ENCODE measurements at regions not wholly inside any gene's neighbourhood (a gene's known extent, or its start where the extent isn't known, plus 50 kb on each side); places are given as distances from the start of the nearest gene placed in this dataset.

DNA sequence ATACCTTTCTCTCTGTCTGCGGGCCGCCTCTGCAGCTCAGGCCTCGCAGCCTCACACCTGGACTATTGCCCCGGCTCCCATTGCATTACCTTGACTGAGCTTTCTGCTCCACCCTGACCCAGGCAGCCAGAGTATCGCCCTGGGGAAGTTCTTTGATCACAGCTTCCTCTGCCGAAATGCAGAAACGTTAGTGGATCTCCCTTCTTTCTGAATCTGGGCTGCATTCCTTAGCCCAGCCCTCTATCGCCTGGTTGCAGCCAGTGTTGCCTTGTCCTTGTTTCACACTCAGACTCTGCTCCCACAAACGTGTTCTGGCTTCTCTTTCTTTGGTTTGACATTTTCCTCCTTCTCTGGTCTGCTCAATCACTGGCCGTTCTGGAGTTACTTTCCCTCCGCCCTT lies 195.7 kb downstream of the ADAMTS15 start:
- TF ChIP-seq, protein P1, sequence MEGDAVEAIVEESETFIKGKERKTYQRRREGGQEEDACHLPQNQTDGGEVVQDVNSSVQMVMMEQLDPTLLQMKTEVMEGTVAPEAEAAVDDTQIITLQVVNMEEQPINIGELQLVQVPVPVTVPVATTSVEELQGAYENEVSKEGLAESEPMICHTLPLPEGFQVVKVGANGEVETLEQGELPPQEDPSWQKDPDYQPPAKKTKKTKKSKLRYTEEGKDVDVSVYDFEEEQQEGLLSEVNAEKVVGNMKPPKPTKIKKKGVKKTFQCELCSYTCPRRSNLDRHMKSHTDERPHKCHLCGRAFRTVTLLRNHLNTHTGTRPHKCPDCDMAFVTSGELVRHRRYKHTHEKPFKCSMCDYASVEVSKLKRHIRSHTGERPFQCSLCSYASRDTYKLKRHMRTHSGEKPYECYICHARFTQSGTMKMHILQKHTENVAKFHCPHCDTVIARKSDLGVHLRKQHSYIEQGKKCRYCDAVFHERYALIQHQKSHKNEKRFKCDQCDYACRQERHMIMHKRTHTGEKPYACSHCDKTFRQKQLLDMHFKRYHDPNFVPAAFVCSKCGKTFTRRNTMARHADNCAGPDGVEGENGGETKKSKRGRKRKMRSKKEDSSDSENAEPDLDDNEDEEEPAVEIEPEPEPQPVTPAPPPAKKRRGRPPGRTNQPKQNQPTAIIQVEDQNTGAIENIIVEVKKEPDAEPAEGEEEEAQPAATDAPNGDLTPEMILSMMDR (IDR thresholded peaks at IDR 0.05): no peak
- TF ChIP-seq POLR2AphosphoS5 (IDR thresholded peaks at IDR 0.05): no peak
- TF ChIP-seq EP300 (IDR thresholded peaks at IDR 0.05): no peak
- no peak for TF ChIP-seq POLR2A (IDR thresholded peaks at IDR 0.05)
- 36 to 53% methylated on average over 8 to 10 of the region's 11 CpGs for WGBS, 2 donors (ENCODE audit: low coverage in 1 of 2)
- no peak for ATAC-seq
- Histone ChIP-seq H3K4me1 (peaks cover 0 to 40% (median 5%) of the 10 kb centered on the region in 3 donors), H3K27ac (peak overlapping the region in 1 of 4 donors; percentile 50), H3K27me3 (no peaks in the 10 kb centered on the region), H3K4me3 (no peak overlapping the region), H3K36me3 (no peaks in the 10 kb centered on the region), H3K9me3 (no peaks in the 10 kb centered on the region)

DNA sequence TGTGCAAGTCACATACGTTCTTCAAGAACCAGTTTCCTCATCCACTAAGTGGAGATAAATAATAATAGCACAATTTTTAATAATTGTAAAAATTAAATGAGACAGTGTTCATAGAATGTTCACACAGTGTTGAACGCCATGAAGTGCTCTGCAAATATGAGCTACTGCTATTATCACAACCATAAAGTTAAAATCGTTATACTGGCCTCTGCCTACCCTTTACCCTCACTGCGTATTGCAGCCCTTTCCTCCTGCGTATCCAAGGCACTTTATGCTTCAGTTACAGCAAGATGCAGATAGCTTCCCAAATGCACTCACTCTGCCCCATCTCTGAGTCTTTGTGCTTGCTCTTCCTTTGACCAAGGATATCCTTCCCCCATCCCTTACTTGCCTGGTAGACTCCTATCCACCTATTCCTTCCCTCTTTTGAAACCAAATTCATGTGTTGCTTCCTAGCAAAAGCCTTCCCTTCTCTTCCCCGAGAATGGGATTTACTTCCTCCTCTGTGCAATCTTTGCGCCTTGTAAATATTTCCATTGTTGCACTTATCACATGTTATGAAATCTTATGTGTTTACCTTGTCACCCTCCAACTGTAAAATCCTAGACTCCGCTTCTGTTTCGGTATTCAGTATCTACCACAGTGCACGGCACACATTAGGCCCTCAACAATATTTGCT lies 196.9 kb downstream of the ADAMTS15 start:
- H3K27me3 ChIP-seq: no peaks in the 10 kb centered on the region
- WGBS, 2 donors (ENCODE audit: low coverage in 1 of 2): 94% methylated on average over 8 to 10 of the region's 10 CpGs
- ATAC-seq: no peak

DNA sequence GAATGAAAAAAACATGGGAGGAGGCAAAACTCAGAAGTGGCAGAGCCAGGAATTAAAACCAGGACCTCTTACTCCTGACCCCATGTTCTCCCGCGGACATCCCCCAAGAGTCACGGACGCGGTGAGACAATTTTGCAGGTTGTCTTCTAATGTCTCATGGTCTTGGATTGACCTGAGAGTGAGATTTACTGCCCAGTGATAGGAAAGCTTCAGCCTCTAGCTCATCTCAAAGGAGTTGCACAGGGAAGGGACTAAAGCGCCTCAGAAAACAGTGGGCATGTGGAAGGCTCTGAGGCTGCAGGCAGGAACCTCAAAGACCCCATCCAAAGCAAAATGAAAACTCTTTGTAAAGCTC lies 197.4 kb downstream of the ADAMTS15 start:
- H3K27me3 ChIP-seq: no peaks in the 10 kb centered on the region
- no peaks in the 10 kb centered on the region for H3K36me3 ChIP-seq
- H3K4me3 ChIP-seq: no peak overlapping the region
- TF ChIP-seq EP300 (IDR thresholded peaks at IDR 0.05) (no peak), POLR2A (IDR thresholded peaks at IDR 0.05) (no peak), POLR2AphosphoS5 (IDR thresholded peaks at IDR 0.05) (no peak)
- TF ChIP-seq, protein P1 (IDR thresholded peaks at IDR 0.05): no peak
- ATAC-seq: no peak
- H3K4me1 ChIP-seq: peaks cover 3 to 56% (median 15%) of the 10 kb centered on the region in 3 donors
- WGBS, 2 donors (ENCODE audit: low coverage in 1 of 2): 100% methylated on average over 3 to 5 of the region's 6 CpGs
- no peaks in the 10 kb centered on the region for H3K9me3 ChIP-seq
- H3K27ac ChIP-seq: no peak overlapping the region

More for the DNA sequence above, 196.9 kb downstream of the ADAMTS15 start:
- H3K4me1 ChIP-seq: peaks cover 3 to 51% (median 12%) of the 10 kb centered on the region in 3 donors
- no peaks in the 10 kb centered on the region for H3K36me3 ChIP-seq
- H3K27ac ChIP-seq: peak overlapping the region in 1 of 4 donors; percentile 50
- no peak for TF ChIP-seq EP300 (IDR thresholded peaks at IDR 0.05)
- TF ChIP-seq POLR2AphosphoS5 (IDR thresholded peaks at IDR 0.05): no peak
- TF ChIP-seq, protein P1 (IDR thresholded peaks at IDR 0.05): no peak
- no peak for TF ChIP-seq POLR2A (IDR thresholded peaks at IDR 0.05)
- H3K4me3 ChIP-seq: no peak overlapping the region
- H3K9me3 ChIP-seq: no peaks in the 10 kb centered on the region

DNA sequence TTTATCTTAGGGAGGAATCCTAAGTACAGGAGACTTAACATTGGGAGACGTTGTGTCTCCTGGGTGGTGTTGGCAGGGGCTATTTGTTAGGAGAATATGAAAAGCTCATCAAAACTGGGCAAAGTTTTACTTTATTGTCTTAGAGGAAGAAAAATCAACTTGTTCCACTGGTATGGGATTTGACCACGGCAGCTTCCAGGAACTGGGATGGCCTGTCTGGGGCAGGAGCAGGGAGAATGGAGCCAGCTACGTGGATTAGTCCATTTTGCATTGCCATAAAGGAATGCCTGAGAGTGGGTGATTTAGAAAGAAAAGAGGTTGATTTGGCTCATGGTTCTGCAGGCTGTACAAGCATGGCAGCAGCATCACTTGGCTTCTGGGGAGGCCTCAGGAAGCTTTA lies 198.4 kb downstream of the ADAMTS15 start:
- Histone ChIP-seq H3K4me1 (peaks cover 3 to 66% (median 15%) of the 10 kb centered on the region in 3 donors), H3K27me3 (no peaks in the 10 kb centered on the region), H3K27ac (no peak overlapping the region), H3K9me3 (no peaks in the 10 kb centered on the region), H3K4me3 (no peak overlapping the region), H3K36me3 (no peaks in the 10 kb centered on the region)
- no peak for ATAC-seq
- WGBS, 2 donors (ENCODE audit: low coverage in 1 of 2): 53 to 64% methylated on average over 3 of the region's 3 CpGs
- TF ChIP-seq, protein P1 (IDR thresholded peaks at IDR 0.05): no peak
- TF ChIP-seq POLR2AphosphoS5 (IDR thresholded peaks at IDR 0.05) (no peak), EP300 (IDR thresholded peaks at IDR 0.05) (no peak), POLR2A (IDR thresholded peaks at IDR 0.05) (no peak)

DNA sequence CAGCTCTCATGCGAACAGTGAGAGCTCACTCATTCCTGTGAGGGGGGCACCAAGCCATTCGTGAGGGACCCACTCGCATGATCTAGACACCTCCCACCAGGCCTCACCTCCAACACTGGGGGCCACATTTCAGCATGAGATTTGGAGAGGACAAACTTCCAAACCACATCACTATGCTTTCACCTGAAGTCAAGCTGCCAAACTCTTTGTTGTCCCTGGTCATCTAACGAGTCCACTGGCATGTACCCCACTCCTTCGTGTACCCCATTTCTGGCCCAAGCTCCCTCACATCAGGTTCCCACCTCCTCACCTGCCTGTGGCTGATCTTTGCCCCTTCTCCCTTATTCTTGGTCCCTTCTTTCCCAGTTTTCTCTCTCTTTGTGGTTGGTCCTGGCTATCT lies 198.9 kb downstream of the ADAMTS15 start:
- ATAC-seq: no peak
- Histone ChIP-seq H3K36me3 (no peaks in the 10 kb centered on the region), H3K9me3 (no peaks in the 10 kb centered on the region), H3K4me3 (no peak overlapping the region), H3K27ac (peak overlapping the region in 1 of 4 donors; percentile 74), H3K4me1 (peaks cover 3 to 70% (median 15%) of the 10 kb centered on the region in 3 donors), H3K27me3 (no peaks in the 10 kb centered on the region)
- WGBS, 2 donors (ENCODE audit: low coverage in 1 of 2): 83 to 95% methylated on average over 2 to 5 of the region's 5 CpGs
- no peak for TF ChIP-seq POLR2A (IDR thresholded peaks at IDR 0.05)
- TF ChIP-seq POLR2AphosphoS5 (IDR thresholded peaks at IDR 0.05): no peak
- TF ChIP-seq, protein P1 (IDR thresholded peaks at IDR 0.05): no peak
- no peak for TF ChIP-seq EP300 (IDR thresholded peaks at IDR 0.05)
